ENCODE measurements at regions not wholly inside any gene's neighbourhood (a gene's known extent, or its start where the extent isn't known, plus 50 kb on each side); places are given as distances from the start of the nearest gene placed in this dataset.

GRCh38 chr3:105930733-105931132, 61.9 kb upstream of the CBLB start:
- no peaks in the 10 kb centered on the region for H3F3A ChIP-seq (replicated peaks; ENCODE audit: low read depth)
- H3K9me2 ChIP-seq (ENCODE audit: insufficient read depth) = no peaks in the 10 kb centered on the region
- no peaks in the 10 kb centered on the region for H4K20me1 ChIP-seq (replicated peaks; ENCODE audit: insufficient read depth)
- no peak overlapping the region for H3K4me3 Mint-ChIP-seq
- no peak overlapping the region for H3K4me2 ChIP-seq
- H2AFZ ChIP-seq = no peak overlapping the region
- no peaks in the 10 kb centered on the region for H3K36me3 Mint-ChIP-seq (ENCODE audit: low read depth)
- no peaks in the 10 kb centered on the region for H3K27me3 Mint-ChIP-seq (ENCODE audit: insufficient read depth, low read depth, poor library complexity)
- H3K4me1 Mint-ChIP-seq = peaks cover 25% of the 10 kb centered on the region
- H3K36me3 ChIP-seq (ENCODE audit: insufficient read depth) = no peaks in the 10 kb centered on the region
- H3K27ac Mint-ChIP-seq = no peak overlapping the region
- ATAC-seq (no peak), DNase-seq (ENCODE audit: low spot score) (no peak)
- H3K9me3 Mint-ChIP-seq = no peaks in the 10 kb centered on the region
- H3K27me3 ChIP-seq (ENCODE audit: insufficient read depth) = no peaks in the 10 kb centered on the region
- H3K4me1 ChIP-seq (ENCODE audit: insufficient read depth) = peaks cover 22% of the 10 kb centered on the region
- no peak overlapping the region for H3K27ac ChIP-seq (ENCODE audit: low read depth)
- TF ChIP-seq, protein P1, sequence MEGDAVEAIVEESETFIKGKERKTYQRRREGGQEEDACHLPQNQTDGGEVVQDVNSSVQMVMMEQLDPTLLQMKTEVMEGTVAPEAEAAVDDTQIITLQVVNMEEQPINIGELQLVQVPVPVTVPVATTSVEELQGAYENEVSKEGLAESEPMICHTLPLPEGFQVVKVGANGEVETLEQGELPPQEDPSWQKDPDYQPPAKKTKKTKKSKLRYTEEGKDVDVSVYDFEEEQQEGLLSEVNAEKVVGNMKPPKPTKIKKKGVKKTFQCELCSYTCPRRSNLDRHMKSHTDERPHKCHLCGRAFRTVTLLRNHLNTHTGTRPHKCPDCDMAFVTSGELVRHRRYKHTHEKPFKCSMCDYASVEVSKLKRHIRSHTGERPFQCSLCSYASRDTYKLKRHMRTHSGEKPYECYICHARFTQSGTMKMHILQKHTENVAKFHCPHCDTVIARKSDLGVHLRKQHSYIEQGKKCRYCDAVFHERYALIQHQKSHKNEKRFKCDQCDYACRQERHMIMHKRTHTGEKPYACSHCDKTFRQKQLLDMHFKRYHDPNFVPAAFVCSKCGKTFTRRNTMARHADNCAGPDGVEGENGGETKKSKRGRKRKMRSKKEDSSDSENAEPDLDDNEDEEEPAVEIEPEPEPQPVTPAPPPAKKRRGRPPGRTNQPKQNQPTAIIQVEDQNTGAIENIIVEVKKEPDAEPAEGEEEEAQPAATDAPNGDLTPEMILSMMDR (conservative IDR thresholded peaks at IDR 0.05; ENCODE audit: low read depth in 2 of 2) = no peak
- TF ChIP-seq STAT1 (IDR thresholded peaks at IDR 0.05; ENCODE audit: unreplicated experiment) (no peak), ZNF331 (CRISPR knock-in tag; IDR thresholded peaks at IDR 0.05; ENCODE audit: low read depth) (no peak), CREB1 (CRISPR knock-in tag; IDR thresholded peaks at IDR 0.05; ENCODE audit: low read depth) (no peak), EZH2 (IDR thresholded peaks at IDR 0.05; ENCODE audit: low read depth, unreplicated experiment) (no peak), POLR2AphosphoS5 (IDR thresholded peaks at IDR 0.05; ENCODE audit: low read depth) (no peak)
- no peak overlapping the region for H3K4me3 ChIP-seq
- H3K79me2 ChIP-seq (replicated peaks; ENCODE audit: insufficient read depth) = no peaks in the 10 kb centered on the region

DNA sequence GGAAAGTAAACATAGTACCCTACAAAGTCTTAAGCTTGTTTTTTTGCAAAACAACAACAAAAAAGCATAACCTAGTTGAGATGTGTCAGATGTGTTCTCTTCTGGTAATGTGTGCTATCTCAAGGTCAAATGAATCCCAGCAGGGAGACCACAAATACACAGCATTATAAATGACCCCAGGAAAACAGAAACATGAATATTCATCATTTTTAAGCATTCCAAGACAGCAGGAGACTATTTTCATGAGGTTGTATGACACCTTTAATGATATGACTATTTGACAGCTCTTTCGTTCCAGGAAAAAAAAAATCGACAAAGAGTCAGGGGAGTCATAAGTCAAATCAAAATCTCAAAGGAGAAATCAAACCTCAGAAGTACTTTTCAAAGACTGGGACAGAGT, 62.7 kb upstream of the CBLB start:
- Histone ChIP-seq H3K4me2 (peak overlapping the region; percentile 6), H3K27ac (ENCODE audit: low read depth) (no peak overlapping the region), H3K4me3 (no peak overlapping the region), H4K20me1 (replicated peaks; ENCODE audit: insufficient read depth) (no peaks in the 10 kb centered on the region), H3K27me3 (ENCODE audit: insufficient read depth) (no peaks in the 10 kb centered on the region), H2AFZ (no peak overlapping the region), H3K79me2 (replicated peaks; ENCODE audit: insufficient read depth) (no peaks in the 10 kb centered on the region), H3F3A (replicated peaks; ENCODE audit: low read depth) (no peaks in the 10 kb centered on the region), H3K9me2 (ENCODE audit: insufficient read depth) (no peaks in the 10 kb centered on the region), H3K4me1 (ENCODE audit: insufficient read depth) (peaks cover 22% of the 10 kb centered on the region), H3K36me3 (ENCODE audit: insufficient read depth) (no peaks in the 10 kb centered on the region)
- no peaks in the 10 kb centered on the region for H3K9me3 Mint-ChIP-seq
- DNase-seq (ENCODE audit: low spot score) = no peak
- H3K27me3 Mint-ChIP-seq (ENCODE audit: insufficient read depth, low read depth, poor library complexity) = no peaks in the 10 kb centered on the region
- H3K27ac Mint-ChIP-seq = no peak overlapping the region
- no peak for ATAC-seq
- peaks cover 25% of the 10 kb centered on the region for H3K4me1 Mint-ChIP-seq
- no peak overlapping the region for H3K4me3 Mint-ChIP-seq
- H3K36me3 Mint-ChIP-seq (ENCODE audit: low read depth) = no peaks in the 10 kb centered on the region
- TF ChIP-seq JUNB (IDR thresholded peaks at IDR 0.05; ENCODE audit: unreplicated experiment) (no peak), ZNF114 (CRISPR knock-in tag; IDR thresholded peaks at IDR 0.05) (no peak), ZNF331 (CRISPR knock-in tag; IDR thresholded peaks at IDR 0.05; ENCODE audit: low read depth) (no peak), NANOG (IDR thresholded peaks at IDR 0.05; ENCODE audit: borderline replicate concordance) (no peak), STAT1 (IDR thresholded peaks at IDR 0.05; ENCODE audit: unreplicated experiment) (no peak)
- TF ChIP-seq, protein P2, sequence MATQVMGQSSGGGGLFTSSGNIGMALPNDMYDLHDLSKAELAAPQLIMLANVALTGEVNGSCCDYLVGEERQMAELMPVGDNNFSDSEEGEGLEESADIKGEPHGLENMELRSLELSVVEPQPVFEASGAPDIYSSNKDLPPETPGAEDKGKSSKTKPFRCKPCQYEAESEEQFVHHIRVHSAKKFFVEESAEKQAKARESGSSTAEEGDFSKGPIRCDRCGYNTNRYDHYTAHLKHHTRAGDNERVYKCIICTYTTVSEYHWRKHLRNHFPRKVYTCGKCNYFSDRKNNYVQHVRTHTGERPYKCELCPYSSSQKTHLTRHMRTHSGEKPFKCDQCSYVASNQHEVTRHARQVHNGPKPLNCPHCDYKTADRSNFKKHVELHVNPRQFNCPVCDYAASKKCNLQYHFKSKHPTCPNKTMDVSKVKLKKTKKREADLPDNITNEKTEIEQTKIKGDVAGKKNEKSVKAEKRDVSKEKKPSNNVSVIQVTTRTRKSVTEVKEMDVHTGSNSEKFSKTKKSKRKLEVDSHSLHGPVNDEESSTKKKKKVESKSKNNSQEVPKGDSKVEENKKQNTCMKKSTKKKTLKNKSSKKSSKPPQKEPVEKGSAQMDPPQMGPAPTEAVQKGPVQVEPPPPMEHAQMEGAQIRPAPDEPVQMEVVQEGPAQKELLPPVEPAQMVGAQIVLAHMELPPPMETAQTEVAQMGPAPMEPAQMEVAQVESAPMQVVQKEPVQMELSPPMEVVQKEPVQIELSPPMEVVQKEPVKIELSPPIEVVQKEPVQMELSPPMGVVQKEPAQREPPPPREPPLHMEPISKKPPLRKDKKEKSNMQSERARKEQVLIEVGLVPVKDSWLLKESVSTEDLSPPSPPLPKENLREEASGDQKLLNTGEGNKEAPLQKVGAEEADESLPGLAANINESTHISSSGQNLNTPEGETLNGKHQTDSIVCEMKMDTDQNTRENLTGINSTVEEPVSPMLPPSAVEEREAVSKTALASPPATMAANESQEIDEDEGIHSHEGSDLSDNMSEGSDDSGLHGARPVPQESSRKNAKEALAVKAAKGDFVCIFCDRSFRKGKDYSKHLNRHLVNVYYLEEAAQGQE (IDR thresholded peaks at IDR 0.05; ENCODE audit: unreplicated experiment) = no peak
- TF ChIP-seq, protein P3, sequence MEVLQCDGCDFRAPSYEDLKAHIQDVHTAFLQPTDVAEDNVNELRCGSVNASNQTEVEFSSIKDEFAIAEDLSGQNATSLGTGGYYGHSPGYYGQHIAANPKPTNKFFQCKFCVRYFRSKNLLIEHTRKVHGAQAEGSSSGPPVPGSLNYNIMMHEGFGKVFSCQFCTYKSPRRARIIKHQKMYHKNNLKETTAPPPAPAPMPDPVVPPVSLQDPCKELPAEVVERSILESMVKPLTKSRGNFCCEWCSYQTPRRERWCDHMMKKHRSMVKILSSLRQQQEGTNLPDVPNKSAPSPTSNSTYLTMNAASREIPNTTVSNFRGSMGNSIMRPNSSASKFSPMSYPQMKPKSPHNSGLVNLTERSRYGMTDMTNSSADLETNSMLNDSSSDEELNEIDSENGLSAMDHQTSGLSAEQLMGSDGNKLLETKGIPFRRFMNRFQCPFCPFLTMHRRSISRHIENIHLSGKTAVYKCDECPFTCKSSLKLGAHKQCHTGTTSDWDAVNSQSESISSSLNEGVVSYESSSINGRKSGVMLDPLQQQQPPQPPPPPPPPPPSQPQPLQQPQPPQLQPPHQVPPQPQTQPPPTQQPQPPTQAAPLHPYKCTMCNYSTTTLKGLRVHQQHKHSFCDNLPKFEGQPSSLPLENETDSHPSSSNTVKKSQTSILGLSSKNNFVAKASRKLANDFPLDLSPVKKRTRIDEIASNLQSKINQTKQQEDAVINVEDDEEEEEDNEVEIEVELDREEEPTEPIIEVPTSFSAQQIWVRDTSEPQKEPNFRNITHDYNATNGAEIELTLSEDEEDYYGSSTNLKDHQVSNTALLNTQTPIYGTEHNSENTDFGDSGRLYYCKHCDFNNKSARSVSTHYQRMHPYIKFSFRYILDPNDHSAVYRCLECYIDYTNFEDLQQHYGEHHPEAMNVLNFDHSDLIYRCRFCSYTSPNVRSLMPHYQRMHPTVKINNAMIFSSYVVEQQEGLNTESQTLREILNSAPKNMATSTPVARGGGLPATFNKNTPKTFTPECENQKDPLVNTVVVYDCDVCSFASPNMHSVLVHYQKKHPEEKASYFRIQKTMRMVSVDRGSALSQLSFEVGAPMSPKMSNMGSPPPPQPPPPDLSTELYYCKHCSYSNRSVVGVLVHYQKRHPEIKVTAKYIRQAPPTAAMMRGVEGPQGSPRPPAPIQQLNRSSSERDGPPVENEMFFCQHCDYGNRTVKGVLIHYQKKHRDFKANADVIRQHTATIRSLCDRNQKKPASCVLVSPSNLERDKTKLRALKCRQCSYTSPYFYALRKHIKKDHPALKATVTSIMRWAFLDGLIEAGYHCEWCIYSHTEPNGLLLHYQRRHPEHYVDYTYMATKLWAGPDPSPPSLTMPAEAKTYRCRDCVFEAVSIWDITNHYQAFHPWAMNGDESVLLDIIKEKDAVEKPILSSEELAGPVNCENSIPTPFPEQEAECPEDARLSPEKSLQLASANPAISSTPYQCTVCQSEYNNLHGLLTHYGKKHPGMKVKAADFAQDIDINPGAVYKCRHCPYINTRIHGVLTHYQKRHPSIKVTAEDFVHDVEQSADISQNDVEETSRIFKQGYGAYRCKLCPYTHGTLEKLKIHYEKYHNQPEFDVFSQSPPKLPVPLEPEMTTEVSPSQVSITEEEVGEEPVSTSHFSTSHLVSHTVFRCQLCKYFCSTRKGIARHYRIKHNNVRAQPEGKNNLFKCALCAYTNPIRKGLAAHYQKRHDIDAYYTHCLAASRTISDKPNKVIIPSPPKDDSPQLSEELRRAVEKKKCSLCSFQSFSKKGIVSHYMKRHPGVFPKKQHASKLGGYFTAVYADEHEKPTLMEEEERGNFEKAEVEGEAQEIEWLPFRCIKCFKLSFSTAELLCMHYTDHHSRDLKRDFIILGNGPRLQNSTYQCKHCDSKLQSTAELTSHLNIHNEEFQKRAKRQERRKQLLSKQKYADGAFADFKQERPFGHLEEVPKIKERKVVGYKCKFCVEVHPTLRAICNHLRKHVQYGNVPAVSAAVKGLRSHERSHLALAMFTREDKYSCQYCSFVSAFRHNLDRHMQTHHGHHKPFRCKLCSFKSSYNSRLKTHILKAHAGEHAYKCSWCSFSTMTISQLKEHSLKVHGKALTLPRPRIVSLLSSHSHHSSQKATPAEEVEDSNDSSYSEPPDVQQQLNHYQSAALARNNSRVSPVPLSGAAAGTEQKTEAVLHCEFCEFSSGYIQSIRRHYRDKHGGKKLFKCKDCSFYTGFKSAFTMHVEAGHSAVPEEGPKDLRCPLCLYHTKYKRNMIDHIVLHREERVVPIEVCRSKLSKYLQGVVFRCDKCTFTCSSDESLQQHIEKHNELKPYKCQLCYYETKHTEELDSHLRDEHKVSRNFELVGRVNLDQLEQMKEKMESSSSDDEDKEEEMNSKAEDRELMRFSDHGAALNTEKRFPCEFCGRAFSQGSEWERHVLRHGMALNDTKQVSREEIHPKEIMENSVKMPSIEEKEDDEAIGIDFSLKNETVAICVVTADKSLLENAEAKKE (CRISPR knock-in tag; IDR thresholded peaks at IDR 0.05) = no peak

Data from GM23338 (cell line).